ENCODE measurements at regions not wholly inside any gene's neighbourhood (a gene's known extent, or its start where the extent isn't known, plus 50 kb on each side); places are given as distances from the start of the nearest gene placed in this dataset.

DNA sequence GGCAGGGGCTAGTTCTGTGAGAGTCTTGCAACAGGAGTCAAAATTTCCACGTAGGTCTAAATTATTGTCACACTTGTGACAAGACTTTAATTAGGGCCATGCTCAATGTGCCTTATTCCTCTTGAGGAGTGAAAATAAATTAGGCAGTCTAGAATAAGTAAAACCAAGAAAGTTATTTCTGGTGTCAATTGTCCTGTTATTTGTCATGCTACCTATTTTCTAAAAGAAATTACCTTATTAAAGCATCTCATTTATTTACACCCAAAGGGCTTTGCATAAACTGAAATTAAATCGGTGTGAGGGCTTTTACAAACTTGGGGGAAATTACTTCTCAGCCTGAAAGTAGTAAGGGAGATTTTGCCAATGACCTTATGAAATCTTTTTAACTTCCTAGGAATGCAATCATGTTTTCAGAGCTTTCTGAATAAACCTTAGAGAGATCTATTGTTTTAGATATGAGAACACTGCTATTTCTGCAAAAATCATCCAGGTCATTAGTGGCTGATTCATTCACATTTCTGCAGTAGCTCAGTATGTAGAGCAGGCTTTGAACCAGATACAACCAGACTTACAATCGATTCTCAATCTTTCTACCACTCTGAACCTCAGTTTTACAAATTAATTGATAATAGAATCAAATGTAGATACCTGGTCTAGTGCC is 221.2 kb upstream of the SAMSN1 start:
- FAIRE-seq, result no peak

DNA sequence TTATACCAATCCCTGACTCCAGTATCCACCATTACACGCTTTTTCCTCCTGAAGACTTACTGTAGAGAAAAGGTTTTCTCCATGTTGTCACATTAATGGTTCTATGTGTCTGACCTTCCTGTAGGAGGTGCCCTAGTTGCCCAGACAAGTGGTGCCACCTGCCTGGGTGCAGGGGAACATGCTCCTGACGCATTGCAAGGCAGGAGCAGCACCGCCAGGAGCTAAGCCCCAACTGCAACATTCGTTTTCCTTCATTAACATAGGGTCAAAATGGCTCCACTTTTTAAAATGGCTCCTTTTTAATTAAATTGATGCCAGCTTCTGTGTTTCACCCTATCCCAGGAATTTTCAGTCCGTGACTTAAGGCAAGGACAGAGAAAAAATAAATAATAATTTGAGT is 220.1 kb upstream of the SAMSN1 start:
- Histone ChIP-seq H3K27me3 (ENCODE audit: control insufficient read depth, insufficient read depth, low read length) (no peaks in the 10 kb centered on the region), H3K4me3 (ENCODE audit: low read depth, low read length) (no peak overlapping the region), H3K36me3 (ENCODE audit: control insufficient read depth, insufficient read depth, low read length) (no peaks in the 10 kb centered on the region)
- DNase-seq (ENCODE audit: low read depth), result no peak
- no peak for FAIRE-seq
- TF ChIP-seq, protein P1, sequence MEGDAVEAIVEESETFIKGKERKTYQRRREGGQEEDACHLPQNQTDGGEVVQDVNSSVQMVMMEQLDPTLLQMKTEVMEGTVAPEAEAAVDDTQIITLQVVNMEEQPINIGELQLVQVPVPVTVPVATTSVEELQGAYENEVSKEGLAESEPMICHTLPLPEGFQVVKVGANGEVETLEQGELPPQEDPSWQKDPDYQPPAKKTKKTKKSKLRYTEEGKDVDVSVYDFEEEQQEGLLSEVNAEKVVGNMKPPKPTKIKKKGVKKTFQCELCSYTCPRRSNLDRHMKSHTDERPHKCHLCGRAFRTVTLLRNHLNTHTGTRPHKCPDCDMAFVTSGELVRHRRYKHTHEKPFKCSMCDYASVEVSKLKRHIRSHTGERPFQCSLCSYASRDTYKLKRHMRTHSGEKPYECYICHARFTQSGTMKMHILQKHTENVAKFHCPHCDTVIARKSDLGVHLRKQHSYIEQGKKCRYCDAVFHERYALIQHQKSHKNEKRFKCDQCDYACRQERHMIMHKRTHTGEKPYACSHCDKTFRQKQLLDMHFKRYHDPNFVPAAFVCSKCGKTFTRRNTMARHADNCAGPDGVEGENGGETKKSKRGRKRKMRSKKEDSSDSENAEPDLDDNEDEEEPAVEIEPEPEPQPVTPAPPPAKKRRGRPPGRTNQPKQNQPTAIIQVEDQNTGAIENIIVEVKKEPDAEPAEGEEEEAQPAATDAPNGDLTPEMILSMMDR (IDR thresholded peaks at IDR 0.05; ENCODE audit: insufficient read depth, low read length, severe bottlenecking), result no peak

More for the DNA sequence above, 221.2 kb upstream of the SAMSN1 start:
- no peaks in the 10 kb centered on the region for H3K27me3 ChIP-seq (ENCODE audit: control insufficient read depth, insufficient read depth, low read length)
- H3K4me3 ChIP-seq (ENCODE audit: low read depth, low read length), result no peak overlapping the region
- H3K36me3 ChIP-seq (ENCODE audit: control insufficient read depth, insufficient read depth, low read length), result no peaks in the 10 kb centered on the region
- no peak for DNase-seq (ENCODE audit: low read depth)
- TF ChIP-seq, protein P1 (IDR thresholded peaks at IDR 0.05; ENCODE audit: insufficient read depth, low read length, severe bottlenecking), result no peak

DNA sequence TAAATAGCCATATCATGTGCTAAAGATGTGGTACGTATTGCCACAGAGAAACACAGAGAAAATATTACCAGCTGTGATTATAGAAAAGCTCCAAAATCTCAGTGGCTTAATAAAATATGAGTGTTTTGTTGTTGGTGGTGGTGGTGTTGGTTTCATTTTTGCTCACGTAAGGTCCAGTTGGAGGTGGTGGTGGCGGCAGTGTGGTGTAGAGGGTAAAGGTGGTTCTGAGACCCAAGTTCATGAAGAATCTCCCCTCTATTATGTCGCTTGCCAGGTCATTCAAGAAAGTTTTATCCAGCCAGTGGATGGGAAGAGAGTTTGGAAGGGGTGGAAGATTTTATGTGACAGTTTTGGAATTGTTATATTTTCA is 217.6 kb upstream of the SAMSN1 start:
- FAIRE-seq (no peak), DNase-seq (ENCODE audit: low read depth) (no peak)
- TF ChIP-seq, protein P1 (IDR thresholded peaks at IDR 0.05; ENCODE audit: insufficient read depth, low read length, severe bottlenecking), result no peak
- Histone ChIP-seq H3K4me3 (ENCODE audit: low read depth, low read length) (no peak overlapping the region), H3K36me3 (ENCODE audit: control insufficient read depth, insufficient read depth, low read length) (no peaks in the 10 kb centered on the region), H3K27me3 (ENCODE audit: control insufficient read depth, insufficient read depth, low read length) (no peaks in the 10 kb centered on the region)

DNA sequence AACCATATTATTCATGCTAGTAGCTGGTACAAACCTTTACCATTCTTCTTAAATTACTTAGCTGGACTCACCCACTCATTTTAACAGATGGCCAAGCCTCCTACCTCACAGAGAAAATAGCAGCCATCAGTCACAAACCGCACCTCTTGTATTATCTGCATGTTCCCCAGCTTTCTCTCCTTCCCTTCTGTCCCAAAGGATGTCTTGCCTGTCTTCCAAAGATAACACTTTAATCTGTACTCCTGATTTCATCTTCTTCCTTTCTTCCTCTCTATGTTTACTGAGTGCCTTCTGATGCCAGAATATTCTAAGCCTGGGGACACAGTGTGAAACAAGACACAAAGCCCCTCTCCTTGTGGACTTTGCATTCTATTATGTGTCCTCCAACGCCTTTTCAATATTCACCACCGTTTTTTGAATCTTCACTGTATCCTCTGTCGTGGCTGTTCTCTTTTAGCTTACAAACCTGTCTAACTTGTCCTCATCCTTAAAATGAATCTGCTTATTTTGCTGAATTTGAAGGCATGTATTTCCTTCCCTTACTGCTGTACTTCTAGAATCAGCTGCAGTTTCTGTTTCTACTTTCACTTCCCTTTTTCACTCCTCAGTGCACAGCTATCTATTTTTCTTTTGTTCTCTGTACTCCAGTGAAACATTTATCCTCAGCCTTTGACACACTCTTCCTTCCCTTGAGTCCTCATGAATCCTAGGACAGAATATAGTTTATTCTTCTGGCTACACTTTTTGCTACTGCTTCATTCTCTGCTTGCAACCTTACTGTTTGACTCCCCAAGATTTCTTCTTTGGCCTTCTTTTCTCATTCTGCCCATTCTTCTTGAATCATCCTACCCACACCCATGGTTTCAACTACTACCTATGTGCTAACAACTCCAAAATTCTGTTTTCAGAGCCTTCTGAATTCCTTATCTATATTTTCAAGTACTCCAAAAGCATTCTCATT is 216.9 kb upstream of the SAMSN1 start:
- FAIRE-seq (no peak), DNase-seq (ENCODE audit: low read depth) (no peak)
- TF ChIP-seq, protein P1 (IDR thresholded peaks at IDR 0.05; ENCODE audit: insufficient read depth, low read length, severe bottlenecking), result no peak
- no peak overlapping the region for H3K4me3 ChIP-seq (ENCODE audit: low read depth, low read length)
- no peaks in the 10 kb centered on the region for H3K27me3 ChIP-seq (ENCODE audit: control insufficient read depth, insufficient read depth, low read length)
- no peaks in the 10 kb centered on the region for H3K36me3 ChIP-seq (ENCODE audit: control insufficient read depth, insufficient read depth, low read length)

DNA sequence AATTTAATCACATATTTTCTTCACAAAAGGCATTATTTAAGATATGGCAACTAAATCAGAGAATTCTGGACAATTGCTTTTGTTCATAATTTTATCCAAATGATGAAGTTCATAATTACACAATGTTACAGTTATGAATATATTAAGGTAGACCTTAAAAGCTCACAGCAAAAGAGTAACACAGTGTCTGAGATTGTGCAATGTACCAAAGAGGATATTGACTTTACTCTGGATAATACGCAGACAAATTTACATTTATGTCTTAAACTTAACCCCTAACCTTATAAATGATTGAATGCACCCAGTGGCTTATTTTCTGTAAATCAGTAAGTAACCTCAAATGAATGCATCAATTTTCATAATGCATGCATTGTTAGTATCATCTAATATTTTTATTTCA is 216.2 kb upstream of the SAMSN1 start:
- H3K27me3 ChIP-seq (ENCODE audit: control insufficient read depth, insufficient read depth, low read length), result no peaks in the 10 kb centered on the region
- TF ChIP-seq, protein P1 (IDR thresholded peaks at IDR 0.05; ENCODE audit: insufficient read depth, low read length, severe bottlenecking), result no peak
- H3K4me3 ChIP-seq (ENCODE audit: low read depth, low read length), result no peak overlapping the region
- FAIRE-seq (no peak), DNase-seq (ENCODE audit: low read depth) (no peak)
- no peaks in the 10 kb centered on the region for H3K36me3 ChIP-seq (ENCODE audit: control insufficient read depth, insufficient read depth, low read length)
